Fibroblast of lung (primary cell): ENCODE measurements at regions not wholly inside any gene's neighbourhood (a gene's known extent, or its start where the extent isn't known, plus 50 kb on each side); places are given as distances from the start of the nearest gene placed in this dataset.

Experiments
- EZH2 ChIP-seq: IDR thresholded peaks from 2 replicates; pipeline ENCODE4 v1.5.1; 2012; ENCODE audit warnings: low read length, control low read depth, mild to moderate bottlenecking; ENCODE audit errors: missing control alignments
- TF ChIP-seq, protein P1 (sequence below), 2 donors: IDR thresholded peaks in 1 of 2; conservative IDR thresholded peaks in 1 of 2; 1 replicate in 1 of 2; 2 replicates in 1 of 2; pipeline ENCODE4 v1.5.1; 2011 to 2012; ENCODE audit warnings: low read length in 2 of 2, control low read depth in 1 of 2, inconsistent platforms in 1 of 2, low read depth in 1 of 2, mild to moderate bottlenecking in 1 of 2

- TF ChIP-seq, protein P1, sequence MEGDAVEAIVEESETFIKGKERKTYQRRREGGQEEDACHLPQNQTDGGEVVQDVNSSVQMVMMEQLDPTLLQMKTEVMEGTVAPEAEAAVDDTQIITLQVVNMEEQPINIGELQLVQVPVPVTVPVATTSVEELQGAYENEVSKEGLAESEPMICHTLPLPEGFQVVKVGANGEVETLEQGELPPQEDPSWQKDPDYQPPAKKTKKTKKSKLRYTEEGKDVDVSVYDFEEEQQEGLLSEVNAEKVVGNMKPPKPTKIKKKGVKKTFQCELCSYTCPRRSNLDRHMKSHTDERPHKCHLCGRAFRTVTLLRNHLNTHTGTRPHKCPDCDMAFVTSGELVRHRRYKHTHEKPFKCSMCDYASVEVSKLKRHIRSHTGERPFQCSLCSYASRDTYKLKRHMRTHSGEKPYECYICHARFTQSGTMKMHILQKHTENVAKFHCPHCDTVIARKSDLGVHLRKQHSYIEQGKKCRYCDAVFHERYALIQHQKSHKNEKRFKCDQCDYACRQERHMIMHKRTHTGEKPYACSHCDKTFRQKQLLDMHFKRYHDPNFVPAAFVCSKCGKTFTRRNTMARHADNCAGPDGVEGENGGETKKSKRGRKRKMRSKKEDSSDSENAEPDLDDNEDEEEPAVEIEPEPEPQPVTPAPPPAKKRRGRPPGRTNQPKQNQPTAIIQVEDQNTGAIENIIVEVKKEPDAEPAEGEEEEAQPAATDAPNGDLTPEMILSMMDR (conservative IDR thresholded peaks at IDR 0.05 in 1 of 2, IDR thresholded peaks at IDR 0.05 in 1 of 2; ENCODE audit: low read depth in 1 of 2, low read length in 2 of 2): no peak
- TF ChIP-seq EZH2: no peak
Measured at GRCh38 chr22:45073064-45073463, 63.3 kb upstream of the PHF21B start.
